ENCODE measurements at regions not wholly inside any gene's neighbourhood (a gene's known extent, or its start where the extent isn't known, plus 50 kb on each side); places are given as distances from the start of the nearest gene placed in this dataset.

- Histone ChIP-seq H3K9me3 (no peaks in the 10 kb centered on the region), H3K27ac (no peak overlapping the region), H3K27me3 (no peaks in the 10 kb centered on the region), H3K4me1 (ENCODE audit: insufficient read depth) (no peaks in the 10 kb centered on the region), H3K4me3 (no peak overlapping the region), H3K36me3 (no peaks in the 10 kb centered on the region)
- 27 to 59% (median 49%) methylated on average over 4 of the region's 4 CpGs for WGBS, 3 donors
- no peak for DNase-seq
- intact Hi-C loops (cut with DNase I) = no loop called here
- TF ChIP-seq CTCF (IDR thresholded peaks at IDR 0.05) = no peak
Observed at GRCh38 chr10:78188446-78188845, 154.8 kb downstream of the RPS24 start.

GRCh38 chr10:78190051-78190825 is 156.6 kb downstream of the RPS24 start:
- Histone ChIP-seq H3K9me3 (no peaks in the 10 kb centered on the region), H3K36me3 (no peaks in the 10 kb centered on the region), H3K4me1 (ENCODE audit: insufficient read depth) (no peaks in the 10 kb centered on the region), H3K27me3 (no peaks in the 10 kb centered on the region), H3K27ac (no peak overlapping the region), H3K4me3 (no peak overlapping the region)
- no peak for DNase-seq
- intact Hi-C loops (cut with DNase I) = no loop called here
- TF ChIP-seq CTCF (IDR thresholded peaks at IDR 0.05) (no peak), POLR2A (IDR thresholded peaks at IDR 0.05) (no peak), EP300 (IDR thresholded peaks at IDR 0.05) (no peak)
- WGBS, 3 donors = 90 to 94% (median 91%) methylated on average over 10 of the region's 10 CpGs

GRCh38 chr10:78191301-78191700 is 157.6 kb downstream of the RPS24 start:
- no peak for TF ChIP-seq EP300 (IDR thresholded peaks at IDR 0.05)
- H3K4me3 ChIP-seq = no peak overlapping the region
- DNase-seq = no peak
- H3K36me3 ChIP-seq = no peaks in the 10 kb centered on the region
- WGBS, 3 donors = 94% methylated on average over 3 of the region's 3 CpGs
- intact Hi-C loops (cut with DNase I) = no loop called here
- no peak overlapping the region for H3K27ac ChIP-seq
- no peaks in the 10 kb centered on the region for H3K27me3 ChIP-seq
- H3K9me3 ChIP-seq = no peaks in the 10 kb centered on the region
- H3K4me1 ChIP-seq (ENCODE audit: insufficient read depth) = no peaks in the 10 kb centered on the region

GRCh38 chr10:78193189-78193588 is 159.5 kb downstream of the RPS24 start:
- Histone ChIP-seq H3K36me3 (no peaks in the 10 kb centered on the region), H3K27me3 (no peaks in the 10 kb centered on the region), H3K4me3 (no peak overlapping the region), H3K27ac (no peak overlapping the region), H3K4me1 (ENCODE audit: insufficient read depth) (no peaks in the 10 kb centered on the region), H3K9me3 (no peaks in the 10 kb centered on the region)
- 93 to 100% (median 97%) methylated on average over 1 of the region's 1 CpG for WGBS, 3 donors
- intact Hi-C loops (cut with DNase I) = no loop called here
- no peak for DNase-seq
- TF ChIP-seq POLR2A (IDR thresholded peaks at IDR 0.05) = no peak
- TF ChIP-seq CTCF (IDR thresholded peaks at IDR 0.05) = no peak
- TF ChIP-seq EP300 (IDR thresholded peaks at IDR 0.05) = no peak

- no peaks in the 10 kb centered on the region for H3K9me3 ChIP-seq
- no peak for TF ChIP-seq CTCF (IDR thresholded peaks at IDR 0.05)
- no peak for TF ChIP-seq EP300 (IDR thresholded peaks at IDR 0.05)
- no peak for TF ChIP-seq POLR2A (IDR thresholded peaks at IDR 0.05)
- intact Hi-C loops (cut with DNase I) = no loop called here
- H3K27me3 ChIP-seq = no peaks in the 10 kb centered on the region
- no peak overlapping the region for H3K4me3 ChIP-seq
- WGBS, 3 donors = 86 to 92% (median 92%) methylated on average over 4 of the region's 4 CpGs
- DNase-seq = no peak
- H3K4me1 ChIP-seq (ENCODE audit: insufficient read depth) = no peaks in the 10 kb centered on the region
- no peaks in the 10 kb centered on the region for H3K36me3 ChIP-seq
- H3K27ac ChIP-seq = no peak overlapping the region
Observed at GRCh38 chr10:78194050-78194449, 160.4 kb downstream of the RPS24 start.
